ENCODE measurements at regions not wholly inside any gene's neighbourhood (a gene's known extent, or its start where the extent isn't known, plus 50 kb on each side); places are given as distances from the start of the nearest gene placed in this dataset.
"Not testable (repeated sequence)": the region's sequence is repeated elsewhere in the genome, so short reads cannot be mapped to it uniquely, and the experiment has no call there.

GRCh38 chr5:99029172-99029571 lies 100.4 kb upstream of the CHD1 start (continued):
- TF ChIP-seq CEBPB (IDR thresholded peaks at IDR 0.05; ENCODE audit: low read depth, low read length) (no peak), SUZ12 (IDR thresholded peaks at IDR 0.05; ENCODE audit: low read length) (no peak), EGR1 (IDR thresholded peaks at IDR 0.05; ENCODE audit: borderline replicate concordance, low read depth, low read length) (no peak), SP4 (IDR thresholded peaks at IDR 0.05; ENCODE audit: low read length) (no peak), CTBP2 (IDR thresholded peaks at IDR 0.05; ENCODE audit: borderline replicate concordance, insufficient read depth, insufficient read length, low read length) (no peak), FOSL1 (IDR thresholded peaks at IDR 0.05; ENCODE audit: insufficient read depth, low read depth, low read length) (no peak), RNF2 (IDR thresholded peaks at IDR 0.05; ENCODE audit: borderline replicate concordance, low read depth, low read length, missing control alignments, poor library complexity, severe bottlenecking) (no peak)

GRCh38 chr5:99028170-99028569 lies 99.4 kb upstream of the CHD1 start:
- H3K27ac ChIP-seq (ENCODE audit: low read depth, low read length); H3K4me1 ChIP-seq (replicated peaks in 1 of 4; ENCODE audit: control insufficient read depth in 3 of 4, insufficient read depth in 4 of 4, low read length in 3 of 4); H3K56ac ChIP-seq (replicated peaks; ENCODE audit: insufficient read length, low read depth, low read length); H3K4ac ChIP-seq (replicated peaks; ENCODE audit: insufficient read length, low read depth, low read length); H3K18ac ChIP-seq (ENCODE audit: extremely low read depth, low read length); FAIRE-seq; H4K5ac ChIP-seq (ENCODE audit: insufficient read length, low read depth, low read length); H3K79me1 ChIP-seq (ENCODE audit: low read depth, low read length); H2AFZ ChIP-seq (ENCODE audit: low read length); H3K4me2 ChIP-seq (ENCODE audit: insufficient read depth in 1 of 2, low read depth in 2 of 2, low read length in 2 of 2); H3K36me3 ChIP-seq (ENCODE audit: control insufficient read depth in 2 of 4, insufficient read depth in 4 of 4, low read length in 3 of 4); H3K27me3 ChIP-seq (replicated peaks in 1 of 4; ENCODE audit: control insufficient read depth in 3 of 4, extremely low read depth in 1 of 4, insufficient read depth in 3 of 4, low read length in 3 of 4); H3K14ac ChIP-seq (ENCODE audit: insufficient read length); H4K8ac ChIP-seq (ENCODE audit: extremely low read depth, insufficient read depth, low read length); H2BK20ac ChIP-seq (ENCODE audit: low read length); H2BK5ac ChIP-seq (ENCODE audit: low read depth, low read length); H3K9ac ChIP-seq (replicated peaks in 1 of 4; ENCODE audit: extremely low read depth in 1 of 4, low read depth in 3 of 4, low read length in 3 of 4); H2BK12ac ChIP-seq (ENCODE audit: low read depth, low read length); DNase-seq (ENCODE audit: low read depth in 1 of 2, low spot score in 2 of 2); H4K20me1 ChIP-seq (replicated peaks in 1 of 2; ENCODE audit: control insufficient read depth in 1 of 2, insufficient read depth in 2 of 2, low read length in 2 of 2); H4K91ac ChIP-seq (replicated peaks; ENCODE audit: insufficient read length, low read length); H2AK5ac ChIP-seq (ENCODE audit: low read depth, low read length); H2BK120ac ChIP-seq (replicated peaks; ENCODE audit: low read depth, low read length); POLR2A ChIA-PET (ENCODE audit: partially characterized antibody); H3K9me3 ChIP-seq (ENCODE audit: insufficient read depth in 2 of 2, low read depth in 1 of 2, low read length in 1 of 2); H3K23me2 ChIP-seq (ENCODE audit: low read depth, low read length); H3K79me2 ChIP-seq (ENCODE audit: control insufficient read depth in 1 of 2, insufficient read depth in 2 of 2, low read length in 2 of 2); H2BK15ac ChIP-seq (ENCODE audit: low read length); H3K23ac ChIP-seq (ENCODE audit: insufficient read length); H3K4me3 ChIP-seq (ENCODE audit: extremely low read depth in 1 of 4, insufficient read depth in 2 of 4, low read depth in 3 of 4, low read length in 4 of 4): not testable (repeated sequence)
- CTCF ChIA-PET (ENCODE audit: partially characterized antibody) = interaction anchor here (0.6 to 2.3 kb wide), 6 partner anchors 9 to 128 kb away, joined by 3 to 10 read pairs (median 4); no protein-coding TSS in a partner anchor
- 86% methylated on average over 6 of the region's 6 CpGs; no CpG with 5 or more reads in 1 of the 2 experiments for WGBS, 2 experiments (ENCODE audit: extremely low coverage in 1 of 2, insufficient coverage in 1 of 2, insufficient read length in 1 of 2, insufficient replicate concordance in 2 of 2, low coverage in 1 of 2, low lambda C conversion rate in 2 of 2, missing lambda C conversion rate in 1 of 2)

Measured in H1 (cell line).